CD8-positive, alpha-beta memory T cell (primary cell): ENCODE measurements at regions not wholly inside any gene's neighbourhood (a gene's known extent, or its start where the extent isn't known, plus 50 kb on each side); places are given as distances from the start of the nearest gene placed in this dataset.
A peak's percentile ranks its signal among the peaks of the same experiment; 100 is the strongest.
"Not testable (repeated sequence)": the region's sequence is repeated elsewhere in the genome, so short reads cannot be mapped to it uniquely, and the experiment has no call there.

Experiments
- CTCF ChIA-PET: fragments of 350-600 bp; sonication (Branson Sonifier 250); formaldehyde crosslinking; loops from one replicate; lab custom pipeline; 2021; ENCODE audit warnings: antibody characterized with exemption; lab: Charles Lee
- POLR2A ChIA-PET: fragments of 350-600 bp; sonication (Branson Sonifier 250); formaldehyde crosslinking; loops from one replicate; lab custom pipeline; 2021; ENCODE audit warnings: antibody characterized with exemption; lab: Charles Lee
- DNase-seq, 5 donors: peaks; one replicate each; pipeline versions ENCODE4 v3.0.0 to v3.0.0-alpha.2; 2020 to 2022; ENCODE audit warnings: mixed read lengths in 1 of 5
- H3K27ac ChIP-seq: one replicate; pipeline ENCODE4 v1.7.0; 2013; ENCODE audit warnings: low read depth, mild to moderate bottlenecking, low read length, moderate library complexity
- H3K27me3 ChIP-seq: 2 replicates; pipeline ENCODE4 v1.7.0; 2013; ENCODE audit warnings: low read length, mild to moderate bottlenecking; ENCODE audit not compliant: insufficient read depth, poor library complexity, severe bottlenecking
- H3K36me3 ChIP-seq: 2 replicates; pipeline ENCODE4 v1.7.0; 2013; ENCODE audit warnings: mild to moderate bottlenecking, low read length, moderate library complexity; ENCODE audit not compliant: insufficient read depth
- H3K4me1 ChIP-seq: 2 replicates; pipeline ENCODE4 v1.7.0; 2013; ENCODE audit warnings: mild to moderate bottlenecking, low read length, moderate library complexity; ENCODE audit not compliant: insufficient read depth
- H3K4me3 ChIP-seq: 2 replicates; pipeline ENCODE4 v1.7.0; 2013; ENCODE audit warnings: mild to moderate bottlenecking, low read length
- H3K9me3 ChIP-seq: 2 replicates; pipeline ENCODE4 v1.7.0; 2013; ENCODE audit warnings: mild to moderate bottlenecking, low read length
- H3K27ac Mint-ChIP-seq, 8 donors: one replicate each; pipeline ENCODE4 v1.8.0; 2020 to 2021; ENCODE audit warnings: mixed read lengths in 8 of 8, mild to moderate bottlenecking in 6 of 8, inconsistent platforms in 3 of 8, moderate library complexity in 3 of 8
- H3K27me3 Mint-ChIP-seq, 2 donors: one replicate each; pipeline ENCODE4 v1.8.0; 2020 to 2021; ENCODE audit warnings: mixed read lengths in 2 of 2, mild to moderate bottlenecking in 1 of 2, moderate library complexity in 1 of 2
- H3K36me3 Mint-ChIP-seq, 3 donors: one replicate each; pipeline ENCODE4 v1.8.0; 2020 to 2021; ENCODE audit warnings: mixed read lengths in 3 of 3, inconsistent platforms in 1 of 3, mild to moderate bottlenecking in 1 of 3
- H3K4me1 Mint-ChIP-seq, 3 donors: one replicate each; pipeline ENCODE4 v1.8.0; 2020 to 2021; ENCODE audit warnings: mixed read lengths in 3 of 3, inconsistent platforms in 1 of 3, mild to moderate bottlenecking in 1 of 3
- H3K4me3 Mint-ChIP-seq, 7 donors: one replicate each; pipeline ENCODE4 v1.8.0; 2020 to 2021; ENCODE audit warnings: mixed read lengths in 7 of 7, mild to moderate bottlenecking in 6 of 7, moderate library complexity in 4 of 7, inconsistent platforms in 2 of 7
- H3K9me3 Mint-ChIP-seq, 5 donors: one replicate each; pipeline ENCODE4 v1.8.0; 2020 to 2022; ENCODE audit warnings: mixed read lengths in 5 of 5, mild to moderate bottlenecking in 3 of 5, moderate library complexity in 2 of 5, inconsistent platforms in 1 of 5

GRCh38 chr12:131229426-131230339 lies 276.0 kb downstream of the ADGRD1 start:
- Mint-ChIP-seq H3K36me3 (no peaks in the 10 kb centered on the region), H3K4me3 (no peak overlapping the region), H3K27ac (no peak overlapping the region), H3K9me3 (no peaks in the 10 kb centered on the region), H3K4me1 (peaks cover 0 to 2% (median 0%) of the 10 kb centered on the region in 3 donors), H3K27me3 (peaks cover 14 to 30% of the 10 kb centered on the region in 2 donors)
- no peaks in the 10 kb centered on the region for H3K36me3 ChIP-seq
- no peak overlapping the region for H3K4me3 ChIP-seq
- H3K9me3 ChIP-seq = no peaks in the 10 kb centered on the region
- H3K4me1 ChIP-seq = no peaks in the 10 kb centered on the region
- H3K27me3 ChIP-seq = no peaks in the 10 kb centered on the region
- ChIA-PET POLR2A (no interaction called here), CTCF (no interaction called here)
- H3K27ac ChIP-seq = peak overlapping the region; percentile 57
- DNase-seq = no peak

- no peaks in the 10 kb centered on the region for H3K36me3 Mint-ChIP-seq
- H3K9me3 Mint-ChIP-seq = no peaks in the 10 kb centered on the region
- H3K36me3 ChIP-seq = no peaks in the 10 kb centered on the region
- no peak overlapping the region for H3K4me3 ChIP-seq
- H3K4me3 Mint-ChIP-seq = no peak overlapping the region
- peaks cover 14 to 30% of the 10 kb centered on the region in 2 donors for H3K27me3 Mint-ChIP-seq
- POLR2A ChIA-PET = no interaction called here
- no peaks in the 10 kb centered on the region for H3K4me1 ChIP-seq
- no peak overlapping the region for H3K27ac Mint-ChIP-seq
- CTCF ChIA-PET = no interaction called here
- no peaks in the 10 kb centered on the region for H3K9me3 ChIP-seq
- DNase-seq = no peak
- H3K27ac ChIP-seq = peak overlapping the region; percentile 57
- H3K4me1 Mint-ChIP-seq = peaks cover 0 to 2% (median 0%) of the 10 kb centered on the region in 3 donors
- no peaks in the 10 kb centered on the region for H3K27me3 ChIP-seq
Observed at GRCh38 chr12:131230340-131231031, 276.8 kb downstream of the ADGRD1 start.

GRCh38 chr12:131231032-131231980 lies 277.6 kb downstream of the ADGRD1 start:
- H3K36me3 ChIP-seq = no peaks in the 10 kb centered on the region
- H3K27me3 ChIP-seq = no peaks in the 10 kb centered on the region
- no peak overlapping the region for H3K4me3 ChIP-seq
- no peaks in the 10 kb centered on the region for H3K9me3 ChIP-seq
- CTCF ChIA-PET = no interaction called here
- no peak for DNase-seq
- POLR2A ChIA-PET = no interaction called here
- Mint-ChIP-seq H3K27me3 (peaks cover 14 to 34% of the 10 kb centered on the region in 2 donors), H3K4me3 (no peak overlapping the region), H3K36me3 (no peaks in the 10 kb centered on the region), H3K27ac (no peak overlapping the region), H3K4me1 (peaks cover 0 to 2% (median 0%) of the 10 kb centered on the region in 3 donors), H3K9me3 (no peaks in the 10 kb centered on the region)
- H3K27ac ChIP-seq = peak overlapping the region; percentile 57
- no peaks in the 10 kb centered on the region for H3K4me1 ChIP-seq

- Mint-ChIP-seq H3K9me3 (no peaks in the 10 kb centered on the region), H3K36me3 (no peaks in the 10 kb centered on the region), H3K4me1 (peaks cover 0 to 2% (median 0%) of the 10 kb centered on the region in 3 donors), H3K4me3 (no peak overlapping the region), H3K27me3 (peaks cover 14 to 38% of the 10 kb centered on the region in 2 donors), H3K27ac (no peak overlapping the region)
- Histone ChIP-seq H3K27me3 (no peaks in the 10 kb centered on the region), H3K9me3 (no peaks in the 10 kb centered on the region), H3K4me3 (no peak overlapping the region), H3K27ac (no peak overlapping the region), H3K36me3 (no peaks in the 10 kb centered on the region), H3K4me1 (no peaks in the 10 kb centered on the region)
- ChIA-PET CTCF (interaction anchor here (1.3 kb wide), 1 partner anchor 20 kb away, joined by 3 read pairs; no protein-coding TSS in a partner anchor), POLR2A (no interaction called here)
- no peak for DNase-seq
Observed at GRCh38 chr12:131232036-131232435, 278.3 kb downstream of the ADGRD1 start.

- peaks cover 14 to 40% of the 10 kb centered on the region in 2 donors for H3K27me3 Mint-ChIP-seq
- H3K4me1 Mint-ChIP-seq, H3K27me3 ChIP-seq, POLR2A ChIA-PET, H3K27ac Mint-ChIP-seq, H3K9me3 Mint-ChIP-seq, DNase-seq, H3K36me3 ChIP-seq, H3K36me3 Mint-ChIP-seq, H3K4me3 ChIP-seq, H3K4me3 Mint-ChIP-seq, H3K27ac ChIP-seq, H3K4me1 ChIP-seq, H3K9me3 ChIP-seq: not testable (repeated sequence)
- CTCF ChIA-PET = interaction anchor here (1.3 kb wide), 1 partner anchor 21 kb away, joined by 3 read pairs; no protein-coding TSS in a partner anchor
Observed at GRCh38 chr12:131232872-131233271, 279.2 kb downstream of the ADGRD1 start.

- H3K9me3 ChIP-seq, H3K4me3 ChIP-seq, H3K27ac ChIP-seq, H3K9me3 Mint-ChIP-seq, DNase-seq, CTCF ChIA-PET, POLR2A ChIA-PET, H3K4me3 Mint-ChIP-seq, H3K27ac Mint-ChIP-seq, H3K4me1 ChIP-seq, H3K4me1 Mint-ChIP-seq, H3K36me3 ChIP-seq, H3K36me3 Mint-ChIP-seq, H3K27me3 ChIP-seq: not testable (repeated sequence)
- H3K27me3 Mint-ChIP-seq = peaks cover 11 to 31% of the 10 kb centered on the region in 2 donors
Observed at GRCh38 chr12:131233850-131234789, 280.4 kb downstream of the ADGRD1 start.

- POLR2A ChIA-PET, H3K4me1 Mint-ChIP-seq, H3K36me3 Mint-ChIP-seq, H3K27ac ChIP-seq, H3K9me3 Mint-ChIP-seq, H3K36me3 ChIP-seq, H3K4me3 ChIP-seq, H3K27me3 ChIP-seq, H3K4me3 Mint-ChIP-seq, H3K9me3 ChIP-seq, H3K27ac Mint-ChIP-seq, H3K4me1 ChIP-seq, DNase-seq, CTCF ChIA-PET: not testable (repeated sequence)
- peaks cover 8 to 28% of the 10 kb centered on the region in 2 donors for H3K27me3 Mint-ChIP-seq
Observed at GRCh38 chr12:131234841-131235271, 281.1 kb downstream of the ADGRD1 start.
